RPMI8226 (cell line): ENCODE measurements at regions not wholly inside any gene's neighbourhood (a gene's known extent, or its start where the extent isn't known, plus 50 kb on each side); places are given as distances from the start of the nearest gene placed in this dataset.
"Not testable (repeated sequence)": the region's sequence is repeated elsewhere in the genome, so short reads cannot be mapped to it uniquely, and the experiment has no call there.

Experiments
- DNase-seq: peaks from one replicate; pipeline ENCODE4 v3.0.0-alpha.2; 2015

DNA sequence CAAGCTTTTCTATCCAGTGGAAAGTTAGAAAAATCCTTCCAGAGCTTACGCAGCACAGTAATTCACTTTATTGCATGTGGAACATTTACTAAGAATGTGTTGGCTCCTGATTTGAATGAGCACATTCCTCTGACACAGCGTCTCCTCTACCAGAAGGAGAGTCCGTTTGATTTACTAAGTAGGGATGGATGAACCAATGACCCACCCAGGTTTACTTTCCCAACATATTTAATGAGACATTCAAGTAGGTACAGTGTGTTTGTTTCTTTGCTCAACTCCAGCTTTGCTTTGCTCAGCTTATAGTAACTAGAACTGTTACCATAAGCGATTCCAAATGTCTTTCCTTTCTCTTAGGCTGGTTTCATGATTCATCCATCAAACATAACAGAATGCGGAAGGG is 161.7 kb downstream of the SMARCA1 start:
- no peak for DNase-seq

DNA sequence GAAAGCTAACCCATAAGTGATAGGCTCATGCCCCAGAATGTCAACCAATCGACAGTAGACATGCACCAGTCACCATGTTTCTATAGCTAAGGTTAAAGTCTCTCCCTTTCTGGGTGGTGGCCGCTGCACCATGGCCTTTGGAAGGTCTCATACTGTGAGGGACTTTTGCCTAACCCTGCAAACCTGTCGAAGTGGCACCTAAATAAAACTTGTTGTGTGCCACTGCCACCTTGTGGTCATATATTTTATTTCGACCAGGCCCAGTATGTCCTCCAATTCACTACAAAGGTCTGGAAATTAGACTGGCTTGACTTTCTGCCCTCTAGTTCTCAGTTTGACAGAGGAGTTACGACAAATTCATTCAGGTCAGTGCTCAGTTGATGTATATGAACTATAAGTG is 163.1 kb downstream of the SMARCA1 start:
- DNase-seq = peak; percentile 79

DNA sequence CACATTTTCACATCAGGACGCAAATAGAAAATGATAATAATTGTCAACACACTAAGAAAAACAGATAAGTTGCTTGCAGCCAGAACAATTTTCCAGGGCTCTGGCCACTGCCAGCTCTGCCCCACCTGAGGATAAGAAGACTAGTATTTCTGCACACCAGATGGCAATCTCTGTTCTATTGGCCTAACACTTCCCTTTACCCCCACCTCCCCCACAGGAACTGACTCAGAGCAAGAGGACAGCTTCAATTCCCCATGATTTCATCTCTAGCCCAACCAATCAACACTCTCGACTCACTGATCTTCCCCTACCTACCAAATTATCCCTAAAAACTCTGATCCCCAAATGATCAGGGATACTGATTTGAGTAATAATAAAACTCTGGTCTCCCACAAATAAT is 164.0 kb downstream of the SMARCA1 start:
- peak; percentile 12 for DNase-seq

DNA sequence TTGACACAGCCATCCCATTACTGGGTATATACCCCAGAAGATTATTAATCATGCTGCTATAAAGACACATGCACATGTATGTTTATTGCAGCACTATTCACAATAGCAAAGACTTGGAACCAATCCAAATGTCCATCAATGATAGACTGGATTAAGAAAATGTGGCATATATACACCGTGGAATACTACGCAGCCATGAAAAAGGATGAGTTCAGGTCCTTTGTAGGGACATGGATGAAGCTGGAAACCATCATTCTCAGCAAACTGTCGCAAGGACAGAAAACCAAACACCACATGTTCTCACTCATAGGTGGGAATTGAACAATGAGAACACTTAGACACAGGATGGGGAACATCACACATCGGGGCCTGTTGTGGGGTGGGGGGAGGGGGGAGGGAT is 165.9 kb downstream of the SMARCA1 start:
- not testable (repeated sequence) for DNase-seq

DNA sequence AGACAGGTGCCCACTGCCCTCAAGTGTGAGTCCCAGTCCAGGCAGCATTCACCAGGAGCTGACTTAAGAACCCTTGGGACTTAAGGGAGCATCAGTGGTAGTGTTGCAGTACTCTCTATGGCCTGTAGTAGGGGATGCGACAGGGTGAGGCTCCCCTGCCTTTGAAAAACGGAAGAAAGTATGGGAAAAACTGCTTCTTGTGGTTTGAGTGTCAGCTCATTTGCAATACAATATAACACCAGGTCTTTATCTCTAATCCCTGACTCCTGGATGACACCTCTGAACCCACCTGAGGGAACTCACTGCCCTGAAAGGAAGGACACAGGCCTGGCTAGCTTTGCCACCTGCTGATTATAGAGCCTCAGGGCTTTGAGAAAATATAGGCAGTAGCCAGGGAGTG is 176.0 kb downstream of the SMARCA1 start:
- no peak for DNase-seq

DNA sequence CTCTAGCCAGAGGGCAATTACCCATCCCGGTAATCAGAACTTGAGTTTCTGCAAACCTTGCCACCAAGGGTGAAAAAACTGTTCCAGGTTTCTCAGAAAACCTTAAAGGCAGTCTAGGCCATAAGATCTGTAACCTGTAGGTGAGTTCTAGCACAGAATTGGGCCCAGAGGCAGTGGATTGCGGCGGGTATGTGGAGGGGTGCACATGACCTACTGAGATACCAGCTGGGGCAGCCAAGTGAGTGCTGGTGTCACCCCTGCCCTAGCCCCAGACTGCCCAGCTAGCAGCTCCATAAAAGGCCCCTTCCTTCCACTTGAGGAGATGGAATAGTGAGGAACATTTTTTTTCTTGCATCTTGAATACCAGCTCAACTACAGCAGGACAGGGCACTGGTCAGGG is 176.7 kb downstream of the SMARCA1 start:
- DNase-seq = no peak

DNA sequence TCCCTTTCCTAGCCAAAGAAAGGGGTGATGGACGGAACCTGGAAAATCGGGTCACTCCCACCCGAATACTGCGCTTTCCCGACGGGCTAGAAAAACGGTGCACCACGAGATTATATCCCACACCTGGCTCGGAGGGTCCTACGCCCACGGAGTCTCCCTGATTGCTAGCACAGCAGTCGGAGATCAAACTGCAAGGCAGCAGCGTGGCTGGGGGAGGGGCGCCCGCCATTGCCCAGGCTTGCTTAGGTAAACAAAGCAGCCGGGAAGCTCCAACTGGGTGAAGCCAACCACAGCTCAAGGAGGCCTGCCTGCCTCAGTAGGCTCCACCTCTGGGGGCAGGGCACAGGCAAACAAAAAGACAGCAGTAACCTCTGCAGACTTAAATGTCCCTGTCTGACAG is 186.0 kb downstream of the SMARCA1 start:
- not testable (repeated sequence) for DNase-seq

DNA sequence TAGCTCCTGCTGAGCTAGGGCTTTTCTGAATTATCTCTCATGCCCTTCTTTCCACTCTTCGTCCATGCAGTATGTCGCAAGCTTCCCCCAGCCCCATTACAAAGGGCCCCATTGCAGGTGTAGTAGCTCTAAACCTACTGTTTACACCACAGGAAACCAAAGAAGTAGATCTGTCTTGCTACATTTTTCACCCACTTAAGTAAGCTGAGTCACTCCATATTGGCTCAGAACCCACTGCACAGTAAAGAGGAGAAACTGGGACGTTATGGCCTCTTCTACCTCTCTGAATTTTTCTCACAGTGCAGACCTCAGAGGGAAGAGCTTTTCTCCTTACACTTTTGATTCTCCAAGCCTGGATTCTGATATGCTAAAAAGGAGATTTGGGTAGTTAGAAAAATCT is 200.2 kb downstream of the SMARCA1 start:
- DNase-seq = no peak

DNA sequence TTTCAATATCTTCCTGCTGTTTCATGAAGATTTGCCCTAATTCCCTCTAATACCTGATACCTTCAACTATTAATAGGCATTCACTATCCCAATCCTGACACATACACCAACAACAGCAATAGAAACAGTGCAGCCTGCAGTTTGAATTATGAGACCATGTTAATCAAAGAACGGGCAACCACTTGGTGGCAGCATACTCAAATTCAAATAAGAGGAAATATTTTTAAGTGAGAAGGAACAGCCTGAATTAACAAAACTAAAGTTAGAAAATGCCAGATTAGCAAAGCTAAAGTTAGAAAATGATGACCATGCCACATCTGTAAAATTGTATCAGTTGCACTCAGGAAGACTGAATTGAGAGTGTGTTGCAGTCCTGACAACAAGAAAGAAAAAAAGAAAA is 204.9 kb downstream of the SMARCA1 start:
- DNase-seq = peak; percentile 72

DNA sequence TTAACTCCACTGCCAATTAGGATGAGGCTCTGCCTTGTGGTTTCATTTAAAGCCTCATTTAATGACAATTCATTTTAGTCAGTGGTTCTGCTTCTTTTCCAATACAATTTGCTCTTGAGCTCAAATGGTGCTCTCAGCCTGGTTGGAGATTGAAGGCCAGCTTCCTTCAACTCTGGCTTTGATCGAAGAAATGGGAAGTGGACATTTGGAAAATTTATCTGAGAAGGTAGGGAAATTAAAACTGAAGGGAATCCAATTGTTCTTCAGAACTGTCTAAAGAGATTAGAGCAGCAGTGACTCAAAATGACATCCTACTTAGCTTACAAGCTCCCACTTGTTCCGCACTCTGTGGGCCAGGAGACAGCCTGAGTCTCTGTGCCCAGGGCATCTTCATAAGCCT is 206.8 kb downstream of the SMARCA1 start:
- no peak for DNase-seq

DNA sequence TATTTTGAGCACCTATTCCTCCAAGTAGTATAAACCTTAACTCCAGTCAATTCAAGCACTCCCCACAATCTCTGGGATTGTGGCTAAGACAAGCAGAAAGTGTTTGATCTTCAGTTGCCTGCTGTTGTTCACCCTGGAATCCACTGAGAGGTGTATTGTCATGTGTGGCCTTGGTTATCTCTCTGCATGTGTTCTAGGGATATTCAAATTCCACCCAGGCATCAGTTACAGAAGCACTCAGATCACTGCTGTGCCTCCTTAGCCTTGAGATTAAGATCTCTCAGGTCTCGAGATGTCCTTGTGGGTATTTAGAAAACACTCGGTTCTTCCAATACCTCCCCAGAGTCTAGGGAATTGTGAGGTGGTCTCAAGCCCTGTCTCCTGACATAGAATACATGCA is 213.3 kb downstream of the SMARCA1 start:
- DNase-seq = no peak

DNA sequence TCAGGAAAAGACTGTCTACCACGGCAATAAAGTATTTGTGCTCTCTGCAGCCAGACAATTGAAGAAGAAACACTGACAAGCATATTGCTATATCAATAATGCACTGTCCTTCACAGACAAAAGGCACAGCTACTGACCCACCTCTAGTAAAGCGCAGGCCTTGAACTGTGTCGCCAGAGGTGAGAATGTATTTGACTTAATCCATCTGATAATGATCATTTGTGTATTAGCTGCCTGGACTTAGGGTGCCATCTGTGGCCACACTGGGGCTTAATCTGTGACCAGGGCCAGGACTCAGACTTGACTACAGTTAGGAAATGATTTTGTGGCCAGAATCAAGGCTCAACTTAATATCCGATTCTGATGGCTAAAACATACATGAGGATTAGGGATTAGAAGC is 260.4 kb downstream of the SMARCA1 start:
- DNase-seq = no peak

DNA sequence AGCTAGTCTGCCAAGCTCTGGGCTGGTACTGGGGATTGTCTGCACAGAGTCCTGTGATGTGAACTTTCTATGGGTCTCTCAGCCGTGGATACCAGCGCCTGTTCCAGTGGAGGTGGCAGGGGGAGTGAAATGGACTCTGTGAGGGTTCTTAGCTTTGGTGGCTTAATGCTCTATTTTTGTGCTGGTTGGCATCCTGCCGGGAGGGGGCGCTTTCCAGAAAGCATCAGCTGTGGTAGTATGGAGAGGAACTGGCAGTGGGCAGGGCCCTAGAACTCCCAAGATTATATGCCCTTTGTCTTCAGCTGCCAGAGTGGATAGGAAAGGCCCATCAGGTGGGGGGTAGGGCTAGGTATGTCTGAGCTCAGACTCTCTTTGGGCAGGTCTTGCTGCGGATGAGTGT is 267.8 kb downstream of the SMARCA1 start:
- DNase-seq = not testable (repeated sequence)

DNA sequence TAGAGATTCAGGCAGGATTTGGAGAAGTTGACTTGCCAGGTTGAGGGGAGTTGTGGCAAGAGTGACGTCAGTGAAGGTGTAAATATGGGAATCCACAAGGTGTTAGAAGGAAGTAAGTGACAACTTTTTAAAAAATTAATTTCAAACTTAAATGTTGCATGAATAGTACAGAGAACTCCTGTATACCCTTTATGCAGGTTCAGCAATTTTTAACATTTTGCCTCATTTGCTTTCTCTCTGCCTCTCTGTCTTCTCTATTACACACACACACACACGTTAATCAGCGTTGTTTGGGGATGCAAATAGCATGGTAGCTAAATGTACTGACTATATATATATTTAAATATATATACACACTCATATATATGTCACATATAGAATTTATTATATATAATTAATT is 273.7 kb downstream of the SMARCA1 start:
- DNase-seq = no peak

DNA sequence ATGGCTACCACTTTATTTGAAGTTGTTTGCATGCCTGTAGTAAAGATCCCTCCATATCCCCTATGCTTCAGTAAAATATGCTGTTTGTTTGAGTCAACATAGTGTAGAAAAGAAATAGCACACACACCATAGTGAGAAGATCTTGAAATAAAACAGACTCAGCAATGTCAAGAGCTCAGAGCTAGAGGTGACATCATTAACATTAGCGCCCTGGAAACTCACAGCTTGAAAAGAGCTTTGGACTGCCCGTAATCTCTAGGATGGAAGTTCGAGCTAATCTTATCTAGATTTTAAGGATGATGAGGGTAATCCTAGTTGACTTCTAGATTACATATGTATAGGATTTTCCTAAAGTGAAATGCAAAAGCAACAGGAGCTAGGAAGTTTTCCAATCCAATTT is 275.6 kb downstream of the SMARCA1 start:
- DNase-seq = no peak

DNA sequence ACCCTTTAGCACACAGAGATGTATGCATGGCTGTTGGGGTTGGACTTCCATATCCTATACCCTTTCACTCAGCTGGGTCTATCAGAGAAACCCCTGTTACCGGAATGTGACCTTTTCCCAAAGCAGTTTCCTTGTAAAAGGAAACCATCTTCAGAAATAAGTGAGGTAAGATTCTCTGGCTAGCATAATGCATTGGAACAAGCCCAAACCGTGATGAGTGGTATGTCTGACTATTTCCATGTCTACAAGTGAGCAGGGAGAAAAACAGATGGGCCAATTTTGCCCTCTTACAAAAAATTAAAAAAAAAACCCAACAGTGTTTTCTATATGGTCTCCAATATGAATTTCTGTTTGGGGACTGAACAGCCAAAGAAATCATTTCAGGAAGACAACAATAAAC is 283.9 kb downstream of the SMARCA1 start:
- DNase-seq = no peak

DNA sequence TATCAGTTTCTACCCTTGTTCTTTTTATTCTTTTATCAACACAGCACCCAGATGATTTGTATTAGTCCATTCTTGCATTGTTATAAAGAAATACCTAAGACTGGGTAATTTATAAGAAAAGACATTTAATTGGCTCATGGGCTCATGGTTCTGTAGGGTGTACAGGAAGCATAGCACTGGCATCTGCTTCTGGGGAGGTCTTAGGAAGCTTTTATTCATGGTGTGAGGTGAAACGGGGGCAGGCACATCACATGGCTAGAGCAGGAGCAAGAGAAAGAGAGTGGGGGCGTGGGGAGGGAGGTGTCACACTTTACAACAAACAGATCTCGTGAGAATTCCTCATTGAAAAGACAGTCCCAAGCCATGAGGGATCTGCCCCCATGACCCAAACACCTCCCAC is 285.3 kb downstream of the SMARCA1 start:
- no peak for DNase-seq

DNA sequence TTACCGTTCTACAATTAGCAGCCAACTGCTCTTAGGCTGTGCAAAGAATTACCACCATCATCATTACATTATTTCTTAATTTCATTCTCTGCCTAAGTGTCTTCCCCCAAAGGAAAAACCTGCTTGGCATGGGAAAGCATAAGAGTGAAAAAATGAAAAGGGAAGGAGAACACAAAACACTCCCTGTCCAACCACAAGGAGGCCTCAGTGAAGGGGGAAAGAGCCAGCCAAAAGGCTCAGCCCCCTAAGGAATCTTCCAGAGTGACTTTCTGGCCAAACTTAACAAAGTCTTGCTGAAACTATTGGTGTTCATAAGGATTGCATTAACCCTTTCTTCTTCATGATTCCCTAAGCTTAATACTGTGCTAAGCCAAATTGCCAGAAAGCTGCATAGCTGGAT is 287.4 kb downstream of the SMARCA1 start:
- DNase-seq = no peak

DNA sequence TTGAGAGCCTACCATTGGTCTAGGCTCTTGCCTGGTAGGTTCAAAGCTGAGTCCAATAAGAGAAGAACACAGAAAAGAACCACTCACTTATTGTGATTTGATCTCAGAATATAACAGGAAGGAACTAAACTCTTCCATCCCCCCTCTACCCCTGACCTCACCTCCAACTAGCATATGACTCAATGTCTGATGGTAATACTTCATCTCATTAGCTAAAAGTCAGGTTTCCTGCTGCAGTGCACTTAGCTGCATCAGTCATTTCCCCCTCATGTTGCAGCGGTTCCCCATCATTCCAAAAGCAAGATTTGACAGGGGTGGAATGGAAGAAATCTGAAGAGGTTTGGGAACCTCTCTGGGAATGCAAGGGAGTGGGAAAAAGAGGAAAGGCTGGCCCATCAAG is 289.5 kb downstream of the SMARCA1 start:
- no peak for DNase-seq

DNA sequence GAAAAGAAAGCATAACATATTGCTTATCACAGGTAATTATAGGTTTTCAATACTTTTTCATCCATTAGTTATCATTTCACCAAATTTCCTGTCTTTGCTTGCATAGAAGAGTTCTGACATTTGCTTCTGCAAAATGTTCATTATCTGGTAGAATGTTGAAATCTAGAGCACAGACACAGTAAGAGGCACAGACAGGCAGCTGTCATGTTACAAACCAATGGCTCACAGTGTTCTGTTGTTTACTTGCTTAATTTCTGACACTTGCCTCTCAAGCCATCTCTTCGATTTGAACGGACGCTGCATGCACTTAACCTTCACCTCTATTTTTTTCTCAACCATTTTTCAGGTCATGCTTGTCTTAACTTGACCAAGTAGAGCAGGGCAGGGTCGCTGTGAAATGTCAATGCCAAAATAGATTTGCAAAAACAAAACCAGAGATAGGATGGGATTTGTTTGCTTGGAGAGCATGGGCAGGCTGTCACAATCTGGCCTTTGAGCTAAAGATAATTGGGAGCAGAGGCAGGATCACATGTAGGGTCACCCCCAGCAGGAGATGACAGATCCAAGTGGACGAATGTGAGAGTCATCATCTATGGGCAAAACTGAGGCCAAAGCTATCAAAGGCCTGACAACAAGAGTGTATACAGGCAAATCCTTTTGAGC is 292.3 kb downstream of the SMARCA1 start:
- no peak for DNase-seq

DNA sequence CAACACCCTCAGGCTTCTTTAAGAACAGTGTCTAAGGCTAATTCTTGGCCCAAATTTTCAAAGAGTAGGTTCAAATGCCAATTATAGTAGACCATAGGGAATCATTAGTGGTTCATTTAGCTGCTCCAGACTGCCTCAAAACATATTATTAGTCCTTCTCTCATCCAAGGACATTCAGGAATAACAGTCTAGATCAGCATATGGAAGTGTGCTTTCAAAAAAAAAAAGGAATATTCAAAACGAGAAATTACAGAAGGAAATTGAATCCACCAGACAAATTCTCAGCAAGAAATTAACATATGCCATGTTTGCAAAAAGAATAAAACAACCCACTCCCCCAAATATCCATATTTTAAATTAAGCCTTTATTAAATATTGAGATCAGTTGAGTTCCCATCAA is 293.1 kb downstream of the SMARCA1 start:
- no peak for DNase-seq

DNA sequence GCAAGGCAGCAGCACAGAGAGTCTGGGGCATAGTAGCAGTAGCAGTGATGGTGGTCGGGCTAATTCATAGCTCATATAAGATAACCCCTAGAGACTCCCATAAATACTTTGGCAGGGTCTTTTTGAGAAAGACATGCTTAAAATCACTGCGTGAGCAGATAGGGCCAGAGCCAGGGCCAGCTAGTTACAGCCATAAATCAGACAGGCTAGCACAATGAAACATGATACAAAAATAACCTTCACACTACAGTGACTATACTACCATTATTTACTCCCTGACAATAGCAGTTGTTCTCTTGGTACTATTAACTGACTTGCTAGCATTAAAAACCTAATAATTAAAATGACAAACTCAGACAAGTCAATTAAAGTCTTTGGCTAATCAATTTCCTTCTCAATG is 295.9 kb downstream of the SMARCA1 start:
- no peak for DNase-seq

DNA sequence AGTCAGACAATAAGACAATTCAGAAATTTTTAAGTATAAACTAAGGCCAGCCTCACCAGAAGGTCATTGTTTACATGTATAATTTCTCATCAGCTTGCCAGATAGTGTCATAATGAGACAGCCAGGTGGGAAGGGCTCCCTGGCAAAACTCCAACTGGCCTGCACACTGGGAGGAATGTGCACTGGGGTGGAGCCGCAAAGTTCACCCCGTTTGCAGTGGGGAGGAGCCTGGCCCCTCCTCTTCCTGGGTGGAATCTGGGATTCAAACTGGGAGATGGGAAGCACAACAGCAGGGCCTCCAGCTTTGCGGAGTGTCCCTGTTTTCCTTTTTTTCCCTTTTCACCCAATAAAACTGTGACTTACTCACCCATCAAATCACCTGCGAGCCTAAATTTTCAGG is 329.9 kb downstream of the SMARCA1 start:
- no peak for DNase-seq

DNA sequence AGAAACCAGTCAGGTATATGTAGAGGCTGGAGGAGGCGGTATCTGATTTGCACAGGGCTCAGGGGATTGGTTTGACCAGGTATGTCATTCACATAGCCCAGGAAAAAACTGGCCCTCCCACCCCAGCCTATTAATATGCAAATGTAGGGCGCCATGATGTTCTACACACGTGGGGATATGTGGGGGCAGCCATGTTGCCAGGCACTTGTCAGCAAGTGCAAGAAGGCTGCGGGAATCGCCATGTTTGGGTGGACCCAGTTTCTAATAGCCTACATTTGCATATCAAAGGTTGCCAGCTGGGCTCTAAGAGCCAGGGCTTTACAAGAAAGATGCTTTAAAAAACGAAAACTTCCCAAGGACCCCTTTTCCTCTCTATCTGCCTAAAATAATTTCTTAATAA is 335.1 kb downstream of the SMARCA1 start:
- no peak for DNase-seq

DNA sequence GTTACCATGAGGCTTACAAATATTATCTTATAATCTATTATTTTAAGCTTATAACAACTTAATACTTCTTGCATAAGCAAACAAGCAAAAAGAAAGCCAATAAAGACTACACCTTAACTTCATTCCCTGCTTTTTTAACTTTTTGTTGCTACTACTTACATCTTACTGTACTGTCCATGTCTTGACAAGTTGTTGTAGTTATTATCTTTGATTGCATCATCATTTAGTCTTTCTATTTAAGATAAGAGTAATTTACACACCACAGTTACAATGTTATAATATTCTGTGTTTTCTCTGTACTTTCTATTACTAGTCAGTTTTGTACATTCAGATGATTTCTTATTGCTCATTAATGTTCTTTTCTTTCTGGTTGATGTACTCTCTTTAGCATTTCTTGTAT is 346.6 kb downstream of the SMARCA1 start:
- no peak for DNase-seq

DNA sequence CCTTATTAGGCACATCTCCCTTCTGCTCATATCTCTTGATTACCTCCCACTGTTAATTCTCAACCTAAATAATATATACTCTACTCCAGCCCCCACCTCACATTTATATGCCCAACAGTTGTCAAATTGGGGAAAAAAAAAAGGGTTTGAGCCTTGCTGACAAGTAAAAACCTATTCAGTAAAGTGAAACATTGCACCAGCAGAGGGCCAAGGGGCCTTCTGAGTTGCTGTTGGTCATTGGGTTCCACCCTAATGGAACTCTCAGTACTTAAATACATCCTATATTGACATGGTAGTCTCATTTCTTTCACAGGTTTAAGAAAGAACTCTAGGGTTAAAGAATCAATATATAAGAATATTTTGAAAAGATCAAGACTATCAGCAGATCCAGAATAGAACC is 362.2 kb downstream of the SMARCA1 start:
- no peak for DNase-seq
